ENCODE measurements at regions not wholly inside any gene's neighbourhood (a gene's known extent, or its start where the extent isn't known, plus 50 kb on each side); places are given as distances from the start of the nearest gene placed in this dataset.

DNA sequence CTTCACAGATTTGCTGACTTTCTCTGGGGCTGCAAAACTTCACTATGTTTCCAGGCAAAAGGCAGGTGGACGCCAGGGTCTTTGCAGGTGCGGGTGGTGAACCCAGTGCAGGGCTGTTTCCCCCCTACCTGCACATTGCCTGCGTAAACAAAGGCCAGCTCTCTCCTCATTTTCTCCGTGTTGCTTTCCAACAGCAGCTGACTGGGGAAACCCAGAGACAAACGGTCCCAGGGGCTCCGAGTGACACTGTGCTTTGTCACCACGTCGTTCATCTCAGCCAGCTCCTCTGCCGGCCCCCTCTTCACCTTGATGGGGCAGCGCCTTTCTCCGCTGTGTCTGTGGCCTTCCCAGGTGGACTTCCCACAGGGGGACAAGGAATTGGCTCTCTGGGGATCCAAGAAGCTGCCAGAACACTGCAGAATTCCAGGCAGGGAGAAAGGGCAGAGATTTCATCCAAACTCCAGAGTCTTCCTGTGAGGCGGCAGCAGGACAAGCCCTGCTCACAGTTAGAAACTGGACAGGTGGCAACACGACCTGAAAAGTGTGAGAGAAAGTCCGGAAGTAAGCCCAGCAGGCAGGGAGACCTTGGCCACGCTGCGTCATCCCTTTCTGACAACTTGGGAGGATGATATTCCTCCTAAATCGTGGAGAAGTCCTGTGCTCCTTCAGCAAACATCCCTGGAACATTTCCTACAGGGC, 1493.7 kb downstream of the TBC1D22A start:
- no peak for DNase-seq

GRCh38 chr22:48254311-48254873, 1491.9 kb downstream of the TBC1D22A start:
- DNase-seq = no peak

DNA sequence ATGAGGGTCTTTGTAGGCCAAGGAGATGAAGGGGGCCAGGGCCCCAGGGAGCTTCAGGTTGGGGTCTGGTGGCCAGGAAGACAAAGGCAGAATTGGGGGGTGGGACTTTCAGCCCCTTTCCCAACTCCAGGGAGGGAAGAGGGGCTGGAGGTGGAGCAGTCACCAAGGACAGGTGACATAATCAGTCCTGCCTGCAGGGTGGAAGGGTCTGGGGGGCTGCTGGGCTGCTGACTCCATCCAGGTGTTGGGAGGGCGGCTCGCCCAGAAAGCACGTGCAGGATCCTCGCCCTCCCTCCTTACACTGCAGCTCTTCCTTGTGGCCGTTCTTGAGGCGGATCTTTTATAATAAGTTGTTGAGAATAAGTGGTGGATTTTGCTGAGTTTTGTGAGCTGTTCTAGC, 1491.1 kb downstream of the TBC1D22A start:
- DNase-seq = no peak

- DNase-seq = no peak
Observed at GRCh38 chr22:48253136-48253535, 1490.7 kb downstream of the TBC1D22A start.

- DNase-seq = no peak
Observed at GRCh38 chr22:48251629-48252028, 1489.2 kb downstream of the TBC1D22A start.

DNA sequence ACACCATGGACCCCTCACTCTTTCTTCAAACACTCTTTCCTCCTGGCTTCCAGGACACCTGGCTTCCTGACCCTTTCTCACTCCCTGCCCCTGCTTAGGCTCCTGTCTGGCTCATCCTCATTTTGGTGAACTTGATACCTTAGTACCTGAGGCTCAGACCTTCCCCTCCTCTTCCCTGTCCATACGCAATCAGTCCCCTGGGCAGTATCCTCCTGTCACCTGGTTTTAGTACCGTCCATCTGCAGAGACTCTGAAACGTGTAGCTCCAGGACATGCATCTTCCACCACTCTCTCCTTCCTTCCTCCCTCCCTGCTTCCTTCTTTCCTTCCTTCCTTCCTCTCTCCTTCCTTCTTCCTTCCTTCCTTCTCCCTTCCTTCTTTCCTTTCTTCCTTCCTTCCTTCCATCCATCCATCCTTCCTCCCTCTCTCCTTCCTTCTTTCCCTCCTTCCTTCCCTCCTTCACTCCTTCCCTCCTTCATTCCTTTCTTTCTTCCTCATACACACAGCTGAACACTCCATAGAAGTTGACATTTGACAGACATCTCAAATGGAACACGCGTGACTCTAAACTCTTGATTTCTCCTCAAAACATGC, 1488.6 kb downstream of the TBC1D22A start:
- no peak for DNase-seq

GRCh38 chr22:48250286-48250895, 1487.9 kb downstream of the TBC1D22A start:
- DNase-seq = no peak

GRCh38 chr22:48249713-48250268, 1487.3 kb downstream of the TBC1D22A start:
- DNase-seq = no peak

DNA sequence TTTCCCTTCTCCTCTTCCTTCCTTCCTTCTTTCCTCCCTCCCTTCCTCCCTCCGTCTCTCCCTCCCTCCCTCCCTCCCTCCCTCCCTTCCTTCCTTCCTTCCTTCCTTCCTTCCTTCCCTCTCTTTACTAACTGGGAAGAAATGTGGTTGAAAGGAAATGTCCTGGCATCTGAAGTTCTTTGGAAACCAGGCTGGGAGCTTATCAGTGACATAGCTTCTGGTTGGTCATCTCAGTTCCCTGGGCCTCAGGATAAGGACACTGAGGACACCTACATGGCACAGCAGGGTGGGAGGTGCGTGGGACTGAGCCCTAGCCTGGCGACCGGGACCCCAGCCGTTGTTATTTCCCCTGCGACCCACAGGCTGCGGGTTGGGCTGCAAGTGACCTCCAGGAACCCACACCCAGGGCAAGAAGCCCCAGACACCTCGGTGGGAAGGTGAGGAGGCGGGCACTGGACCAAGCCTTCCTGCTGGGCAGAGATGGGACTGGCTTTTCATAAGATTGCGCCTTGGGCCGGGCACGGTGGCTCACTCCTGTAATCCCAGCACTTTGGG, 1486.5 kb downstream of the TBC1D22A start:
- no peak for DNase-seq

- no peak for DNase-seq
Observed at GRCh38 chr22:48247829-48248228, 1485.4 kb downstream of the TBC1D22A start.

DNA sequence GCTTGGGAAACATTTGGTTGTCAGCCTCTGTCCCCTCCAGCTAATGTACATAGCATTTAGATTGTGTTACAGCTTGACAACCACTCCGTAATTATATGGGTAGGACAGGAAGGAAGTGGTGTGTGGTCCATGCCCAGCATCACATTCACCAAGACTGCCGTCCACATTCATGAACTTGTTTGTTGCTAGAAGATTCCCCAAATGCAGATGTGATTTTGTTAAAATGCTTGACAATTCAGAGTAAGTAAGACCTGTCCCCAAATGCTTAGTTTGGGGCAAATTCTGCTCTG, 1482.7 kb downstream of the TBC1D22A start:
- DNase-seq = no peak

DNA sequence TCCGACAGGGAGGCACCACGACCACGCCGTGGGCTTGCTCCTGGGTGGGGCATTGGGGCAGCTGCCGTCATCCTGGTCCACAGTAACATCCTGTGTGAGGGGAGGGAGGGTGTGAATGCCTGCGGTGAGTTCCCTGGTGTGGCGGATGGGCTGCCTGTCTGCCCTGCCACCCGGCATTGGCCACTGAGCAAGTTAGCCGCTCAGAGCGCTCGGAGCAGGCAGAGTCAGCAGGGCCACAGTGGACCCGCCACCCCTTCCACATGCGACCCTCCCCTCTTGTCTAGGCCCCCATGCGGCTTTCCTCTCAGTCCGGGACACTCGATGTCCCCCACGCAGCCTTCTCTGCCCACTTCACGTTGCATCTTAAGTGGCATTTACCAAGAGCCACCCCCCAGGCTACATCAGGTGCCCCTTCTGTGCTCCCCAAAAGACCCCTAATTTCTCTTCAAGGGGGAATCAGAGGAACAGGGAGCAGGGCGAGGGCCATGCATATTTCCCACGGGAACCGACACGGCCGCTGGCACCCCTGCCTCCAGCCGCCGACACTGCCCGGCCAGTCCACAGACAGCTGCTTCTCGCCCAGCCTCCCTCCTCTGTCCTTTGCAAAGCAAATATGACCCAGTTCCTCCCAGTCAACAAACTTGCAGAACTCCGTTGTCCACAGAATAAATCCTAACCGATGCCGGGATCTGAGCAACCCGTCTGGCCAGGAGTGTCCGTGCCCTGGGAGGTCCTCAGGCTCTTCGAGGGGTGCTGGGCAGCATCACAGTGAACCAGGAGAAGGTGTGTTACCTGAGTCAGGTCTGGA, 1482.1 kb downstream of the TBC1D22A start:
- no peak for DNase-seq

GRCh38 chr22:48242461-48242864, 1480.0 kb downstream of the TBC1D22A start:
- DNase-seq = no peak

- no peak for DNase-seq
Observed at GRCh38 chr22:48241658-48242057, 1479.2 kb downstream of the TBC1D22A start.

- no peak for DNase-seq
Observed at GRCh38 chr22:48240935-48241230, 1478.4 kb downstream of the TBC1D22A start.

DNA sequence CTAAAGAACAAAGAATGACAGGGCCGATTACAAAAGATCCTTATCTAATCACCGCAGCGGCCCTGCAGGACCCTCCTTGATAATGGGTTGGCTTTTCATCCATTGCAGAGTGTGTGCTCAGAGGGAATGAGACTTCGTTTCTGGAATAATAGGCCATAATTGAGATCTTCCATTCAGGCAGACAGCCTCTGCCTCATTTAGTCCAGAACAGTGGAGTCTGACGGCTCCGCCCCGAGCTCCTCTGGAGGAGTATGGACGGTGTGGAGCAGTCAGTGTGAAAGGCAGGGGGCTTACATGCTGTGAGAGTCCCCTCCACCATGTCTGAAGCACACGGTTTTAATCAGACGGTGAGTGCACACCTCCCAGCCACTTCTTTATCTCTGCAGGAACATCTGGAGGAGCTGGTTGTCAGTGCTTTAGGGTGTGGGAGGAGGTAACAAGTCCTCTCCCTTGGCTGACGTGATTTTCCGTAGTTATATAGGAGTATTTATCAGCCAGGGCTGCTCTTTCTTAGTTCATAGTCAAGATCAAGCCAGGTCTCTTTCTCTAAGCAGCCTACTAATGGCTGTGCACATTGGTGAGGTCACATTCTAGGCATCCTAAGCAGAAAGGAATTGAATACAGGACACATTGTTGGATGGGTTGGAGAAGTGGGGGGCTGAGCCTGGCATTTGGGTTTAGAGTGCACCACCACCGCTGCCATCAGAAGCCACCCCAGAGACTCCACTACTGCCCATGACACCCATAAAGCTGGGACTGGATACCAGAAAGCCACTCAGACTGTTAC, 1477.9 kb downstream of the TBC1D22A start:
- DNase-seq = no peak

DNA sequence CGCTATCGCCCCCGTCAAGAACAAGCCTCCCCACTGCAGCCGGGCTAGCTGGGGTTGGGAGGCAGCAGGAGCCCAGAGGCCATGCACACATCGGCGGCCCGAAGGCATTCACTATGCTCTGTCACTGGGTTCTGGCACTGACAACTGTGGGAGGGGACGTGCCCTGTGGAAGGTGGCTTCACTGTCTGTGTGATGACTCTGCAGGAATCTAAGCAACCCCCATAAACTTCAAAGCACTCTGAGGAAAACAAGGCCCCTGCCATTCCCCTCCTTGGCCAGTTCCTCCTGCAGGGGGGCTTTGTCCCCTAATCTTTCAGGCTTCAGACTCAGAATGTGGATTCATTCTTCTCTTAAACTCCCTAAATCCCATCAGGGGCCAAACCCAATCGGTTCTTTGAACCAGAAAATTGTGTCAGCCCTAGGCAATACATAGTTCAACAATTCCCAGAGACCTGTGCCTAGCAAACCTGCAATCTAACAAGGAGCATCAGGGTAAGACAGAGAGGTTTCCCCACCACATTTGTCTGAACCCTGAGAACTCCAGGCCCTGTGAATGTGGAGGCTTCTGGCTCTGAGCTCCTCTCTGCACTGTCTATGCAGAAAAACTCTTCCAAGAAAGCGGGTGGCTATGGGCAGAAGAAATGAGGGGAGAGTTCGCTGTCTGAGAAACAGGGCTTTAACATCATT, 1477.2 kb downstream of the TBC1D22A start:
- DNase-seq = no peak

DNA sequence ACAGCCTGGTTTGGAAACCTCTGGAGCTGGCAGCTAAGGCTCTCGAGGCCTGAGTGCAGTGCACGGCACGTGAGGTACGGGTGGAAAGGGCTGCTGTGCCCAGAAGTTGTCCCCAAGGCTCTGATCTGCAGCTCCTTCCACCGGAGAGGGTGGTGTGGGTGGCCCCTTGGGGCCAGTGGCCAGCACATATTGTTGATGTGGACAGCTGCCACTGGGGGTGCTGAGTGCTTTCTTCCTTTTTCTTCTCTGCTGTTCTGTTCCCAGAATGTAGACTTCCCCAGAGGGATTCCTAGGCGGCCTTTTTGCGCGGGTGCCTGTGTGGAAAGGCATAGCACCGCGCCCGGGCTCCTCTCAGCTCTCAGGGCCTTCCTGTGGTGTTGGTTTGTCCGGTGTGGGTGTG, 1476.5 kb downstream of the TBC1D22A start:
- DNase-seq = no peak

- no peak for DNase-seq
Observed at GRCh38 chr22:48238284-48238915, 1476.0 kb downstream of the TBC1D22A start.

DNA sequence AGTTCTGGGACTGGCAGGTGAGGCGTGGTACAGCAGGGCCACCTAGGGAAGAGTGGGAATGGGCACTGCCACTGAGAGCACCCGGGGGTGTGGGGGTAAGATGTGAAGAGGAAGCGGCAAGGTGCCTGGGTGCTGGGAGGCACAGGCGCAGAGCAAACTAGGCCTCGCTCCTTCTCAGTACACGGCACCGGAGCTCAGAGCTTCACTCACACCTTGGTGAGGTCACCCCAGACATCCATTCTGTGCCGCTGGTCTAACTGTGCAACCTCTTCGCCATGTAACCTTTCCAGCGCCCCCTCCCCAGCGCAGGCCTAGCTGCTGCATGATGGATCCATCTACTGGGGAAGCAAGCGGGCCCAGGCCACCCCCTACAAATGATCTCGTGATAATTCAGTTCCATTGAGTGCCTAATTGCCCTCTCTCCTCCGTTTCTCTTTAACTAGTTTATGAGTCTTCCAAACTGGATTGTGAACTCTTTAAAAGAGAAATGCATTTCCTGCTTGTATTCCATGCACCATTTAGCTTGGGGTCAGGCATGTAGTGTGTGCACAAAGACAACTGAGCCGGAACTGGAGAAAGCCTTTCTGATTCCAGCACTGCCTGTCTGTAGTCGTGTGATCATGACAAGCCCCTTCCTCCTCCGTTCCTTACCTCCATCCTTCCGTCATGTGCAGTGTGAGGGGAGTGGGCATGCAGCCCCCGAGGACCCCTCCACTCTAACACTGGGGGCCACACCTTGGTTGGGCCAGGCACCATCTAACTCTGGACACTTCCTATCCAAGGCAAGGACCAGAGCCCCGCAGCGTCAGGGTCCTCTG, 1475.2 kb downstream of the TBC1D22A start:
- no peak for DNase-seq

Measured in activated CD4-positive, alpha-beta T cell treated with anti-CD3 and anti-CD28 coated beads for 1 hour (primary cell).